Adrenal gland (tissue), 9 donors: ENCODE measurements at regions not wholly inside any gene's neighbourhood (a gene's known extent, or its start where the extent isn't known, plus 50 kb on each side); places are given as distances from the start of the nearest gene placed in this dataset.

ENCODE experiments used
- DNase-seq, 7 donors: peaks; one replicate each; pipeline ENCODE4 v3.0.0-alpha.2; 2019 to 2020
- H3K27ac ChIP-seq, 5 donors: fragments of 200-600 bp; sonication (generic) in 4 of 5; 1 replicate in 3 of 5; 2 replicates in 2 of 5; pipeline versions ENCODE4 v1.5.1 to v1.8.0; 2016 to 2020; ENCODE audit warnings: mild to moderate bottlenecking in 1 of 5
- H3K27me3 ChIP-seq: fragments of 200-600 bp; 2 replicates; pipeline ENCODE4 v1.8.0; 2021
- H3K36me3 ChIP-seq, 2 donors: fragments of 200-600 bp; replicated peaks in 1 of 2; 1 replicate in 1 of 2; 2 replicates in 1 of 2; pipeline versions ENCODE4 v1.5.1 to v1.8.0; 2018 to 2022
- H3K4me1 ChIP-seq, 2 donors: fragments of 200-600 bp; replicated peaks in 1 of 2; 1 replicate in 1 of 2; 2 replicates in 1 of 2; pipeline versions ENCODE4 v1.5.1 to v1.8.0; 2018 to 2021
- H3K4me3 ChIP-seq, 4 donors: fragments of 200-600 bp; sonication (generic) in 3 of 4; one replicate each; pipeline ENCODE4 v1.5.1; 2016 to 2018
- H3K9me3 ChIP-seq, 3 donors: fragments of 200-600 bp; sonication (generic) in 1 of 3; replicated peaks in 1 of 3; 1 replicate in 2 of 3; 2 replicates in 1 of 3; pipeline versions ENCODE4 v1.5.1 to v1.8.0; 2016 to 2021
- CTCF ChIP-seq, 6 experiments: fragments of 450-650 bp in 4 of 6; fragments of 200-600 bp in 2 of 6; sonication (generic) in 1 of 6; IDR thresholded peaks; 1 replicate in 5 of 6; 2 replicates in 1 of 6; pipeline versions ENCODE4 v1.5.1 to v1.8.0; 2016 to 2021; ENCODE audit warnings: antibody characterized with exemption in 6 of 6, mild to moderate bottlenecking in 2 of 6, moderate library complexity in 1 of 6
- POLR2A ChIP-seq, 2 donors: fragments of 450-650 bp; IDR thresholded peaks; one replicate each; pipeline ENCODE4 v1.6.1; 2017; ENCODE audit warnings: antibody characterized with exemption in 2 of 2, mild to moderate bottlenecking in 2 of 2, moderate library complexity in 1 of 2
- WGBS, 4 donors: extraction: QIAGEN DNeasy Blood & Tissue Kit in 2 of 4; methylation state at CpG; one replicate each; pipeline versions ENCODE4 v1.1.5 to v1.1.7; 2013 to 2017; 5-methylcytosine and 5-hydroxymethylcytosine counted together
- intact Hi-C, 2 donors: fragments of 100-400 bp; cut with DNase I; formaldehyde crosslinking; loops; one replicate each; pipeline versions ENCODE4 v1.14.1 to v1.15.0; 2022 to 2023
- donor health status: healthy with polysubstance abuse.
- donor health status: Bipolar disorder and iron deficiency.
- donor health status: DM: yes; HTN: yes; CAD: no.
- donor health status: DM: no; HTN: no; CAD: no.
- donor health status: DM: no; HTN: no; CAD: no.

DNA sequence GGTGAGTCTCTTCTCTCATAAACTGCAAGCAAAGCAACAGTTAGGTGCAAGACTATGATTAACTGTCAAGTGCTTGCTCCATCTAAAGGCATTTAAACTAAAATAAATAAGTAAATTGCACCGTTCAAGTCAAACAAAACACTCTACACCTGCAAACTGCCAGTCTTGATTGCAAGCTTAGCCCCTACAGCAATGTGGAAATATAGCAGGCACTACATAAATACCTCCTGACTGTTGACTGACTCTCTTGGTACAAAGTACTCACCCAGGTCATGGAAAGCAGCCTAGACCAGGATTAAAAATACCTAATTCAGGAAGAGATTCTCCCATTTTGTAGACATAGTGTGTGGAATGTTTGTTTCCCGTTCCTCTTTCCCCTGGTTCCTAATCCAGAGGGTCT, 176.6 kb upstream of the KLHL29 start:
- Histone ChIP-seq H3K36me3 (no peaks in the 10 kb centered on the region), H3K27me3 (no peaks in the 10 kb centered on the region), H3K4me1 (no peaks in the 10 kb centered on the region), H3K27ac (no peak overlapping the region), H3K9me3 (no peaks in the 10 kb centered on the region), H3K4me3 (no peak overlapping the region)
- TF ChIP-seq CTCF (IDR thresholded peaks at IDR 0.05) (no peak), POLR2A (IDR thresholded peaks at IDR 0.05) (no peak)
- no peak for DNase-seq
- WGBS, 4 donors, result 26 to 58% (median 45%) methylated on average over 2 of the region's 2 CpGs
- intact Hi-C loops, result no loop called here

GRCh38 chr2:23209059-23209458, 175.9 kb upstream of the KLHL29 start:
- intact Hi-C loops, result no loop called here

GRCh38 chr2:23211987-23212583, 172.9 kb upstream of the KLHL29 start:
- Histone ChIP-seq H3K4me1 (no peaks in the 10 kb centered on the region), H3K27me3 (no peaks in the 10 kb centered on the region), H3K36me3 (no peaks in the 10 kb centered on the region), H3K27ac (no peak overlapping the region), H3K9me3 (no peaks in the 10 kb centered on the region), H3K4me3 (no peak overlapping the region)
- 79 to 89% (median 84%) methylated on average over 4 to 5 of the region's 5 CpGs for WGBS, 4 donors
- no peak for DNase-seq
- TF ChIP-seq POLR2A (IDR thresholded peaks at IDR 0.05) (no peak), CTCF (IDR thresholded peaks at IDR 0.05) (no peak)
- intact Hi-C loops, result no loop called here

More at GRCh38 chr2:23209059-23209458, 175.9 kb upstream of the KLHL29 start:
- H3K36me3 ChIP-seq, result no peaks in the 10 kb centered on the region
- H3K27ac ChIP-seq, result no peak overlapping the region
- H3K4me3 ChIP-seq, result no peak overlapping the region
- no peak for TF ChIP-seq POLR2A (IDR thresholded peaks at IDR 0.05)
- TF ChIP-seq CTCF (IDR thresholded peaks at IDR 0.05), result no peak
- no peaks in the 10 kb centered on the region for H3K4me1 ChIP-seq
- DNase-seq, result no peak
- H3K9me3 ChIP-seq, result no peaks in the 10 kb centered on the region
- H3K27me3 ChIP-seq, result no peaks in the 10 kb centered on the region
- WGBS, 4 donors, result 0 to 29% (median 0%) methylated on average over 1 of the region's 1 CpG

- Histone ChIP-seq H3K27ac (no peak overlapping the region), H3K4me3 (no peak overlapping the region), H3K27me3 (no peaks in the 10 kb centered on the region), H3K4me1 (no peaks in the 10 kb centered on the region), H3K36me3 (no peaks in the 10 kb centered on the region), H3K9me3 (no peaks in the 10 kb centered on the region)
- intact Hi-C loops, result no loop called here
- 90 to 92% (median 92%) methylated on average over 7 of the region's 7 CpGs for WGBS, 4 donors
- TF ChIP-seq POLR2A (IDR thresholded peaks at IDR 0.05) (no peak), CTCF (IDR thresholded peaks at IDR 0.05) (no peak)
- no peak for DNase-seq
These were observed 171.8 kb upstream of the KLHL29 start for GRCh38 chr2:23213196-23213595.
